Tongue (tissue), 1 donor: ENCODE measurements at regions not wholly inside any gene's neighbourhood (a gene's known extent, or its start where the extent isn't known, plus 50 kb on each side); places are given as distances from the start of the nearest gene placed in this dataset.
A peak's percentile ranks its signal among the peaks of the same experiment; 100 is the strongest.
"Not testable (repeated sequence)": the region's sequence is repeated elsewhere in the genome, so short reads cannot be mapped to it uniquely, and the experiment has no call there.

Experiments
- DNase-seq: peaks from one replicate; pipeline ENCODE4 v3.0.0-alpha.2; 2015

GRCh38 chr3:88807491-88808105, 299.8 kb upstream of the EPHA3 start:
- DNase-seq, result no peak

GRCh38 chr3:88809993-88810392, 297.4 kb upstream of the EPHA3 start:
- DNase-seq, result no peak

- DNase-seq, result no peak
Measured at GRCh38 chr3:88810455-88810854, 297.0 kb upstream of the EPHA3 start.

GRCh38 chr3:88811096-88811495, 296.3 kb upstream of the EPHA3 start:
- DNase-seq, result no peak

- DNase-seq, result no peak
Measured at GRCh38 chr3:88812576-88812975, 294.8 kb upstream of the EPHA3 start.

- no peak for DNase-seq
Measured at GRCh38 chr3:88816445-88816844, 291.0 kb upstream of the EPHA3 start.

GRCh38 chr3:88824666-88825564, 282.5 kb upstream of the EPHA3 start:
- DNase-seq, result no peak

GRCh38 chr3:88828466-88828865, 279.0 kb upstream of the EPHA3 start:
- DNase-seq, result peak; percentile 40

GRCh38 chr3:88852606-88853005, 254.8 kb upstream of the EPHA3 start:
- no peak for DNase-seq

- DNase-seq, result no peak
Measured at GRCh38 chr3:88863196-88863595, 244.2 kb upstream of the EPHA3 start.

GRCh38 chr3:88876724-88877123, 230.7 kb upstream of the EPHA3 start:
- DNase-seq, result peak; percentile 9

- no peak for DNase-seq
Measured at GRCh38 chr3:88879905-88880304, 227.5 kb upstream of the EPHA3 start.

GRCh38 chr3:88882121-88882520, 225.3 kb upstream of the EPHA3 start:
- DNase-seq, result no peak

- not testable (repeated sequence) for DNase-seq
Measured at GRCh38 chr3:88886624-88887023, 220.8 kb upstream of the EPHA3 start.

GRCh38 chr3:88896026-88896425, 211.4 kb upstream of the EPHA3 start:
- DNase-seq, result no peak

- no peak for DNase-seq
Measured at GRCh38 chr3:88912294-88912877, 195.0 kb upstream of the EPHA3 start.

GRCh38 chr3:88918841-88919240, 188.6 kb upstream of the EPHA3 start:
- no peak for DNase-seq

GRCh38 chr3:88921986-88922385, 185.4 kb upstream of the EPHA3 start:
- no peak for DNase-seq

- no peak for DNase-seq
Measured at GRCh38 chr3:88926221-88926620, 181.2 kb upstream of the EPHA3 start.

- DNase-seq, result no peak
Measured at GRCh38 chr3:88930611-88931010, 176.8 kb upstream of the EPHA3 start.

- DNase-seq, result peak; percentile 63
Measured at GRCh38 chr3:88936831-88937230, 170.6 kb upstream of the EPHA3 start.

- no peak for DNase-seq
Measured at GRCh38 chr3:88940296-88940695, 167.1 kb upstream of the EPHA3 start.

GRCh38 chr3:88947013-88947412, 160.4 kb upstream of the EPHA3 start:
- no peak for DNase-seq
